Coronary artery (tissue), 2 donors: ENCODE measurements at regions not wholly inside any gene's neighbourhood (a gene's known extent, or its start where the extent isn't known, plus 50 kb on each side); places are given as distances from the start of the nearest gene placed in this dataset.

Experiments
- DNase-seq: peaks from one replicate; pipeline ENCODE4 v3.0.0-alpha.2; 2017; ENCODE audit warnings: low spot score
- H3K27ac ChIP-seq, 2 donors: fragments of 200-600 bp; sonication (generic); one replicate each; pipeline ENCODE4 v1.5.1; 2016 to 2019
- H3K4me3 ChIP-seq: fragments of 200-600 bp; sonication (generic); 2 replicates; pipeline ENCODE4 v1.5.1; 2016; ENCODE audit warnings: mild to moderate bottlenecking, moderate library complexity
- CTCF ChIP-seq: fragments of 200-600 bp; sonication (generic); IDR thresholded peaks from one replicate; pipeline ENCODE4 v1.5.1; 2019; ENCODE audit warnings: antibody characterized with exemption

GRCh38 chr2:173669888-173670287, 295.3 kb downstream of the SP3 start:
- no peak overlapping the region for H3K4me3 ChIP-seq
- H3K27ac ChIP-seq, result no peak overlapping the region
- TF ChIP-seq CTCF, result no peak
- no peak for DNase-seq

DNA sequence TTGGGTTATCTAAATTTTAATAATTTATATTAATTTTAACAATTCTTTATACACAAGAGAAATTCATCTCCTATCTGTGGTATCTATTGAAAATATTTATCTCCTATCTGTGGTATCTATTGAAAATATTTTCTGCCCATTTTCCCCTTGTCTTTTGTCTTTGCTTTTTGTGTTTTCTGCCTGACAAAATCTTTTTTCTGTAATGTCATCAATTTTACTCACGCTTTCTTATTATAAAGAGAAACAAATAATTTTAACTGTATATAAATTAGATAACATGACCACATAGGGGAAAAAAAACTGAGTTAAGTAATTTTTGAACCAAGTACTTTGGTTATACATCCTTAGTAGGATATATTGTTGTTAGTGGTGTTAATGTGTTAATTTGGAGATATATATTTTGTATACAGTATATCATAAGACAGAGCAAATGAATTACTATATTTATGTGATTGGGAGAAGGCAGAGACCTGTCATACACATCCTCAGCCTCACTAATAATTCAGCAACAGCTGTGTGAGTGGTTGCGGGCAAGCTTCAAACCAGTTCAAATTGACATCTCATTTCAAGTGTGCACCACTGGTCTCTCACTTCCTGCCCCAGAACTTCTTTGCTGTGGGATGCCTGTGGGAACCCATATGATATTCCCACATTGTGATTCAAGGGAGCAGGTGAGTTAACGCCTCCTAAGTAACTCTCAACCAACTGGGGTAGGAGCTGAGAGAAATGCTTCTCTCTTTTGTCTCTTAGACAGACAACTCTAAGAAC, 292.4 kb downstream of the SP3 start:
- DNase-seq, result no peak
- no peak for TF ChIP-seq CTCF
- Histone ChIP-seq H3K27ac (no peak overlapping the region), H3K4me3 (no peak overlapping the region)

- Histone ChIP-seq H3K27ac (no peak overlapping the region), H3K4me3 (no peak overlapping the region)
- DNase-seq, result no peak
- no peak for TF ChIP-seq CTCF
Measured at GRCh38 chr2:173673640-173674039, 291.5 kb downstream of the SP3 start.

DNA sequence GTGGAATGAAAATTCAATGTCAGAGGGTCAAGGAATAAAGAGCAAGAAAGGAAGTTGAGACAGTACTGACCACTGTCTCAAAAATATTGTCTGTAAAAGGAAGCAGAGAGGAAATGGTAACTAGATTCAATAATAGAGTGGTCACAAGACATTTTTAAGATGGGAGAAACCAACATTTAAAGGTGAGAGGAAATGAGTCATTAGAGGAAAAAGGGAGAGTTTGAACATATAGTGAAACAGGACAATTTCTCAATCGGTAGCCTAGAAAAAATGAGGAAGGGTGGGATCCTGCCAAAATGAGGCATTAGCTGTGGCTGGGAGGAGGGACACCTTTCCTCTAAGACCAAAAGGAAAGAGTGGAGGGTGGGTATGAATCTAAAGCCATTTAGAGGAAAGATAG, 288.5 kb downstream of the SP3 start:
- H3K4me3 ChIP-seq, result no peak overlapping the region
- DNase-seq, result no peak
- no peak overlapping the region for H3K27ac ChIP-seq
- TF ChIP-seq CTCF, result no peak

GRCh38 chr2:173678186-173678585, 287.0 kb downstream of the SP3 start:
- H3K4me3 ChIP-seq, result no peak overlapping the region
- DNase-seq, result no peak
- no peak overlapping the region for H3K27ac ChIP-seq
- TF ChIP-seq CTCF, result no peak

- DNase-seq, result no peak
- H3K4me3 ChIP-seq, result no peak overlapping the region
- H3K27ac ChIP-seq, result no peak overlapping the region
- TF ChIP-seq CTCF, result no peak
Measured at GRCh38 chr2:173680574-173680973, 284.6 kb downstream of the SP3 start.

DNA sequence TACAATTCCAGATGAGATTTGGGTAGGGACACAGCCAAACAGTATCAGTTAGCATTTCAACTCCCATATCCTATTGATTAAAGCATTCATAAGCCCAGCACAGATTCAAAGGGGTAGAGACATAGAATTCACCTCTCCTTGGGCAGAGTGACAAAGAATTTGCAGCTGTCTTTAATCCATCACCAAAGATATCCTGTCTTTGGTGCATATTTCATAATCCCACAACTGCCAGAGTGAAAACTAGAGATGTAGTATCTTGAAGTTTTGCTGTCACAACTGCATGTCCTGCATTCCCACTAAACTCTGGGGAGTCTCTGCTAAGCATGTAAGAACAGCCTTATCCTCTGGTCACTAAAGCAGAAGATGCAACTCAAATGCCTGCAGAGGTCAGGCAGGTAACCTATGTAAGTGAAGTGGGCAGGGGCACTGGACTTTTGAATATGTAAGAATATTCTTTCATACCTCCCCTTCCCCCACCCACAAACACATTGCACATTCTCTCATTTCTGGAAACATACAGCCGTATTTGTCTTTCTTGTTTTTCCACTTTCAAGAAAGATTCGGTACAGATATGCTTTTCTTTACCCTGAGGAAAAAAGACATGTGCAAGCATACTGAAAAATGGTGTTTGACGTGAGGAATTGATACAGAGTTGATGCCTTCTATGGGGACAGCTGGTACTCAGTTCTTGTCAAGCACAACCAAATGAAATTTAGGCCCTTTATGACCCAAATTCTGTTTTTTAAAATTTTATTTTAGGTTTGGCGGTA, 283.1 kb downstream of the SP3 start:
- Histone ChIP-seq H3K4me3 (no peak overlapping the region), H3K27ac (no peak overlapping the region)
- no peak for DNase-seq
- TF ChIP-seq CTCF, result no peak
